ENCODE measurements at regions not wholly inside any gene's neighbourhood (a gene's known extent, or its start where the extent isn't known, plus 50 kb on each side); places are given as distances from the start of the nearest gene placed in this dataset.

DNA sequence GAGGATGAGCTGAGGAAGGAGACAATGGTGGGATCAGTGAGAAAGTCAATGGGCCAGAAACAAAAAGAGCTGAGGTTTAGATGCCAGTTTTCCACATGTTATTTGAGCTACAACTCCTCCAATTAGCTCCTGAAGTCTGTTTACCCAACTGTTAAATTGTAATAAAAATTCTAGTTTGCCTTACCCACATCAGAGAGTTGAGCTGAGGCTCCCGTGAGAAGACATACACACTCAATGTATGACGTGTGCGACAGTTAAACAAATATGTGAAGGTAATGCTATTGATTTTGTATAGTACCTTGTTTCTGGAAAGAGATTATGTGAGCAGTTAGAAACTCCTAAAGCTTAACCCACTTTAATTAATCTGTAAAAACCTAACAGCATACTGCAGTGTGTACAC, 318.1 kb upstream of the GRM7 start:
- Histone ChIP-seq H3K27me3 (ENCODE audit: control insufficient read depth, insufficient read depth, low read length) (no peaks in the 10 kb centered on the region), H3K36me3 (ENCODE audit: control insufficient read depth, insufficient read depth, low read length) (no peaks in the 10 kb centered on the region), H3K4me3 (ENCODE audit: low read depth, low read length) (no peak overlapping the region)
- POLR2A ChIA-PET: no interaction called here
- CTCF ChIA-PET: interaction anchor here (0.6 kb wide), 1 partner anchor 592 kb away, joined by 4 read pairs; no protein-coding TSS in a partner anchor
- DNase-seq (ENCODE audit: low read depth): no peak
- TF ChIP-seq CTCF (IDR thresholded peaks at IDR 0.05; ENCODE audit: insufficient read depth, low read depth, low read length): no peak

DNA sequence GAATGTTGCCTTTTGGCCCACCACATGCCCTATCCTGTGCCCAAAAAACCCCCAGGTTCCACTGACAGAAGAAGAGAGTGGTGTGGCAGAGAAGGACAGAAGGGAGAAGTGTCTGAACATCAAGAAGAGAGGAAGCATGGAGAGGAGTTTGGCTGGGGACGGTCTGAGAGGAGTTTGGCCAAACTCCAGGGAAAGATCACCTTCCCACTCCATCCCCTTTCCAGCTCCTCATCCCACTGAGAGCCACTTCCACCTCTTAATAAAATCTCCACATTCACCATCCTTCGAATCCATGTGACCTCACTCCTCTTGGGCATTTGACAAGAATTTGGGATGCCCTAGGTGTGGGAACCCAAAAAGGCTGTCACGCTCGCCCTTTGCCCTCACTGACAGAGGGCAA, 311.6 kb upstream of the GRM7 start:
- no peak for DNase-seq (ENCODE audit: low read depth)
- Histone ChIP-seq H3K36me3 (ENCODE audit: control insufficient read depth, insufficient read depth, low read length) (no peaks in the 10 kb centered on the region), H3K4me3 (ENCODE audit: low read depth, low read length) (no peak overlapping the region), H3K27me3 (ENCODE audit: control insufficient read depth, insufficient read depth, low read length) (no peaks in the 10 kb centered on the region)
- TF ChIP-seq CTCF (IDR thresholded peaks at IDR 0.05; ENCODE audit: insufficient read depth, low read depth, low read length): no peak
- CTCF ChIA-PET: interaction anchor here (0.7 kb wide), 1 partner anchor 14 kb away, joined by 3 read pairs; no protein-coding TSS in a partner anchor
- POLR2A ChIA-PET: no interaction called here

DNA sequence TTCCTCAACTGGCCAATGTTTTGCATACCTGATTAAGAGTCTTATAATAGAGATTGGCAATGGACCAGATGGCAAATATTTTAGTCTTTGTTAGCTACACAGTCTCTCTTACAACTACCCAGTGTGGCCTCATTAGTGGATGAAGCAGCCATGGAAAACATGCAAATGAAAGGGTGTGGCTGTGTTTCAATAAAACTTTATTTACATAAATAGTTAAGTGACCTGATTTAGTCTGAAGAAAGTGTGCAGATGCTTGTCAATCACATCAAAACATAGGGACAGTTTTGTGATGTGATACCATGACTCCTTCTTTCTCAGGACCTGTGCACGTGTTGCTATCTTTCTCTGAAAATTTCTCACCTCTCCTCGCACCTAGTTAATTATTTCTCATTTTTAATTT, 309.8 kb upstream of the GRM7 start:
- no peak overlapping the region for H3K4me3 ChIP-seq (ENCODE audit: low read depth, low read length)
- CTCF ChIA-PET: no interaction called here
- DNase-seq (ENCODE audit: low read depth): no peak
- POLR2A ChIA-PET: no interaction called here
- TF ChIP-seq CTCF (IDR thresholded peaks at IDR 0.05; ENCODE audit: insufficient read depth, low read depth, low read length): no peak
- H3K36me3 ChIP-seq (ENCODE audit: control insufficient read depth, insufficient read depth, low read length): no peaks in the 10 kb centered on the region
- H3K27me3 ChIP-seq (ENCODE audit: control insufficient read depth, insufficient read depth, low read length): no peaks in the 10 kb centered on the region

DNA sequence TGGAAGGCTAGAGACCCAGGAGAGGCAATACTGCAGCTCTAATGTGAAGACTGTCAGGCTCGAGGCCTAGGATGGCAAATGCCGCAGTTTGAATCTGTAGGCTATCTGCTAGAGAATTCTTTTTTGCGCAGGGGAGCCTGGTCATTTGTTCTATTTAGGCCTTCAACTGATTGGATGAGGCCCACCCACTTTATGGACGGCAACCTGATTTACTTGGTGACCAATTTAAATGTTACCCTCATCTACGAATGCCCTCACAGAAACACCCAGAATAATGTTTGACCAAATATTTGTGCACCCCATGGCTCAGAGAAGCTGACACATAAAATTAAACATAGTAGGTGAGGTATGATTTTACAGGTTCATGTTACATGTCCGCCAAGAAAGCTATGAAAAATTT, 300.7 kb upstream of the GRM7 start:
- ChIA-PET CTCF (no interaction called here), POLR2A (no interaction called here)
- no peak for TF ChIP-seq CTCF (IDR thresholded peaks at IDR 0.05; ENCODE audit: insufficient read depth, low read depth, low read length)
- Histone ChIP-seq H3K4me3 (ENCODE audit: low read depth, low read length) (no peak overlapping the region), H3K36me3 (ENCODE audit: control insufficient read depth, insufficient read depth, low read length) (no peaks in the 10 kb centered on the region), H3K27me3 (ENCODE audit: control insufficient read depth, insufficient read depth, low read length) (no peaks in the 10 kb centered on the region)
- DNase-seq (ENCODE audit: low read depth): no peak

- CTCF ChIA-PET: no interaction called here
These were observed 293.7 kb upstream of the GRM7 start for GRCh38 chr3:6567241-6567640.

More at GRCh38 chr3:6567241-6567640, 293.7 kb upstream of the GRM7 start:
- no peak for TF ChIP-seq CTCF (IDR thresholded peaks at IDR 0.05; ENCODE audit: insufficient read depth, low read depth, low read length)
- DNase-seq (ENCODE audit: low read depth): no peak
- no peaks in the 10 kb centered on the region for H3K36me3 ChIP-seq (ENCODE audit: control insufficient read depth, insufficient read depth, low read length)
- no peak overlapping the region for H3K4me3 ChIP-seq (ENCODE audit: low read depth, low read length)
- POLR2A ChIA-PET: no interaction called here
- H3K27me3 ChIP-seq (ENCODE audit: control insufficient read depth, insufficient read depth, low read length): no peaks in the 10 kb centered on the region

Measured in BJ (cell line).